Suprapubic skin (tissue), 4 donors: ENCODE measurements at regions not wholly inside any gene's neighbourhood (a gene's known extent, or its start where the extent isn't known, plus 50 kb on each side); places are given as distances from the start of the nearest gene placed in this dataset.

Experiments used
- CTCF ChIP-seq, 2 donors: fragments of 200-600 bp in 1 of 2; fragments of 450-650 bp in 1 of 2; sonication (generic) in 1 of 2; IDR thresholded peaks; one replicate each; pipeline ENCODE4 v1.5.1; 2016 to 2019; ENCODE audit warnings: antibody characterized with exemption in 2 of 2, mild to moderate bottlenecking in 1 of 2, moderate library complexity in 1 of 2
- EP300 ChIP-seq: sonication (generic); formaldehyde crosslinking; IDR thresholded peaks from one replicate; pipeline ENCODE4 v1.6.1; 2017; ENCODE audit warnings: antibody characterized with exemption
- POLR2A ChIP-seq, 2 donors: fragments of 450-650 bp; IDR thresholded peaks; one replicate each; pipeline ENCODE4 v1.6.1; 2017; ENCODE audit warnings: antibody characterized with exemption in 2 of 2, mild to moderate bottlenecking in 2 of 2, moderate library complexity in 2 of 2
- POLR2AphosphoS5 ChIP-seq, 3 donors: sonication (generic); formaldehyde crosslinking; IDR thresholded peaks; one replicate each; pipeline ENCODE4 v1.6.1; 2017; ENCODE audit warnings: antibody characterized with exemption in 3 of 3

GRCh38 chr13:104534847-104535246 is 1468.6 kb upstream of the SLC10A2 start:
- TF ChIP-seq CTCF (IDR thresholded peaks at IDR 0.05), result no peak
- TF ChIP-seq POLR2A (IDR thresholded peaks at IDR 0.05), result no peak
- TF ChIP-seq POLR2AphosphoS5 (IDR thresholded peaks at IDR 0.05), result no peak
- TF ChIP-seq EP300, result no peak
